Esophagus squamous epithelium (tissue), 4 donors: ENCODE measurements at regions not wholly inside any gene's neighbourhood (a gene's known extent, or its start where the extent isn't known, plus 50 kb on each side); places are given as distances from the start of the nearest gene placed in this dataset.

Experiments used
- CTCF ChIP-seq, 6 experiments: fragments of 450-650 bp in 4 of 6; fragments of 200-600 bp in 2 of 6; sonication (generic) in 2 of 6; IDR thresholded peaks; one replicate each; pipeline ENCODE4 v1.5.1; 2016 to 2019; ENCODE audit warnings: antibody characterized with exemption in 6 of 6, mild to moderate bottlenecking in 4 of 6, moderate library complexity in 4 of 6
- POLR2A ChIP-seq, 4 donors: fragments of 450-650 bp; IDR thresholded peaks; one replicate each; pipeline ENCODE4 v1.6.1; 2017; ENCODE audit warnings: antibody characterized with exemption in 4 of 4, mild to moderate bottlenecking in 4 of 4, moderate library complexity in 3 of 4

GRCh38 chr12:77681726-77682125 is 149.0 kb upstream of the NAV3 start:
- TF ChIP-seq CTCF (IDR thresholded peaks at IDR 0.05) (no peak), POLR2A (IDR thresholded peaks at IDR 0.05) (no peak)
